Panc1 (cell line): ENCODE measurements at regions not wholly inside any gene's neighbourhood (a gene's known extent, or its start where the extent isn't known, plus 50 kb on each side); places are given as distances from the start of the nearest gene placed in this dataset.

Source experiments
- ATAC-seq: fragments of 200-7000 bp; cut with Tn5 transposase; 2 replicates; pipeline ENCODE4 v1.9.1; 2020; ENCODE audit warnings: mild to moderate bottlenecking, moderate library complexity
- BruUV-seq: library from RNA; stranded (reverse); fragments of 400-500 nt; replicated peaks from 2 replicates; lab custom pipeline; 2021; lab: Mats Ljungman, UMichigan
- CTCF ChIA-PET: fragments of 300-600 bp; sonication (Branson Sonifier 250); formaldehyde crosslinking; loops from one replicate; lab custom pipeline; 2022; ENCODE audit warnings: antibody characterized with exemption; lab: Charles Lee
- POLR2A ChIA-PET: fragments of 300-600 bp; sonication (Branson Sonifier 250); formaldehyde crosslinking; loops from one replicate; lab custom pipeline; 2022; ENCODE audit warnings: antibody characterized with exemption; lab: Charles Lee
- DNase-seq: peaks from one replicate; pipeline ENCODE4 v3.0.0-alpha.2; 2010; ENCODE audit warnings: low read depth, low spot score
- H3K27ac ChIP-seq: 2 replicates; pipeline ENCODE4 v1.5.1; 2011; ENCODE audit warnings: mild to moderate bottlenecking, low read length, inconsistent platforms
- H3K27me3 ChIP-seq: fragments of 200-500 bp; sonication (Bioruptor generic); 2 replicates; pipeline ENCODE4 v1.6.0; 2014; ENCODE audit warnings: low read length, inconsistent platforms; ENCODE audit not compliant: control insufficient read depth, insufficient read depth
- H3K36me3 ChIP-seq: fragments of 200-500 bp; sonication (Bioruptor generic); 2 replicates; pipeline ENCODE4 v1.5.1; 2014; ENCODE audit warnings: inconsistent platforms, mild to moderate bottlenecking, low read length, moderate library complexity; ENCODE audit not compliant: control insufficient read depth, insufficient read depth
- H3K4me1 ChIP-seq: 2 replicates; pipeline ENCODE4 v1.5.1; 2011; ENCODE audit warnings: inconsistent platforms, mild to moderate bottlenecking, low read length, moderate library complexity; ENCODE audit not compliant: control insufficient read depth, insufficient read depth
- H3K4me3 ChIP-seq, 2 experiments: 2 replicates each; pipeline ENCODE4 v1.5.1; 2011 to 2012; ENCODE audit warnings: low read depth in 2 of 2, low read length in 2 of 2, mild to moderate bottlenecking in 2 of 2, inconsistent platforms in 1 of 2, moderate library complexity in 1 of 2
- H3K9me3 ChIP-seq: fragments of 200-500 bp; sonication (Bioruptor generic); 2 replicates; pipeline ENCODE4 v1.5.1; 2014; ENCODE audit warnings: low read depth, mild to moderate bottlenecking, inconsistent platforms, low read length, moderate library complexity; ENCODE audit not compliant: control insufficient read depth, insufficient read depth
- CTCF ChIP-seq: fragments of 450-650 bp; IDR thresholded peaks from 2 replicates; pipeline ENCODE4 v1.5.1; 2017; ENCODE audit warnings: mild to moderate bottlenecking
- POLR2AphosphoS5 ChIP-seq: IDR thresholded peaks from 2 replicates; pipeline ENCODE4 v1.6.1; 2012; ENCODE audit warnings: mild to moderate bottlenecking, low read depth, low read length, moderate library complexity
- REST ChIP-seq, 2 experiments: IDR thresholded peaks; 2 replicates each; pipeline ENCODE4 v1.6.1; 2011 to 2012; ENCODE audit warnings: low read depth in 2 of 2, control low read depth in 1 of 2, low read length in 1 of 2, mild to moderate bottlenecking in 1 of 2, moderate library complexity in 1 of 2; ENCODE audit not compliant: insufficient read depth in 1 of 2
- SIN3A ChIP-seq: IDR thresholded peaks from 2 replicates; pipeline ENCODE4 v1.6.1; 2012; ENCODE audit warnings: low read depth, mild to moderate bottlenecking, low read length, moderate library complexity, borderline replicate concordance; ENCODE audit not compliant: insufficient read depth
- TCF7L2 ChIP-seq: IDR thresholded peaks from 2 replicates; pipeline ENCODE4 v1.6.1; 2011; ENCODE audit warnings: mild to moderate bottlenecking, low read depth, low read length, inconsistent platforms
- in situ Hi-C: cut with HindIII; loops from 2 replicates; pipeline ENCODE4 v1.10.0; 2016; ENCODE audit warnings: low sequenced_read_pairs, low pct_unique_long_range_greater_than_20kb
- intact Hi-C: fragments of 100-400 bp; cut with micrococcal nuclease; formaldehyde crosslinking; loops from one replicate; pipeline ENCODE4 v1.10.0; 2022; ENCODE audit not compliant: unreplicated experiment

GRCh38 chr15:62549345-62549970 lies 384.4 kb upstream of the C2CD4B start:
- intact Hi-C loops = no loop called here
- TF ChIP-seq TCF7L2 (no peak), POLR2AphosphoS5 (no peak), REST (IDR thresholded peaks at IDR 0.05; ENCODE audit: insufficient read depth in 1 of 2, low read depth in 2 of 2, low read length in 1 of 2) (no peak), CTCF (peak; percentile 80), SIN3A (no peak)

GRCh38 chr15:62550106-62550505 lies 385.0 kb upstream of the C2CD4B start:
- no peak for DNase-seq
- no peaks in the 10 kb centered on the region for H3K27me3 ChIP-seq
- H3K9me3 ChIP-seq = no peaks in the 10 kb centered on the region
- ChIA-PET POLR2A (no interaction called here), CTCF (no interaction called here)
- TF ChIP-seq SIN3A (no peak), TCF7L2 (no peak), REST (IDR thresholded peaks at IDR 0.05; ENCODE audit: insufficient read depth in 1 of 2, low read depth in 2 of 2, low read length in 1 of 2) (no peak), POLR2AphosphoS5 (no peak), CTCF (no peak)
- intact Hi-C loops (no loop called here), in situ Hi-C loops (no loop called here)
- H3K27ac ChIP-seq = no peak overlapping the region
- no peak overlapping the region for H3K4me3 ChIP-seq
- ATAC-seq = no peak
- no peaks in the 10 kb centered on the region for H3K4me1 ChIP-seq
- no peaks in the 10 kb centered on the region for H3K36me3 ChIP-seq
- BruUV-seq = no TSS peak

More at GRCh38 chr15:62549345-62549970, 384.4 kb upstream of the C2CD4B start:
- Histone ChIP-seq H3K4me1 (no peaks in the 10 kb centered on the region), H3K27ac (no peak overlapping the region), H3K9me3 (no peaks in the 10 kb centered on the region), H3K4me3 (no peak overlapping the region), H3K36me3 (no peaks in the 10 kb centered on the region), H3K27me3 (no peaks in the 10 kb centered on the region)
- peak; percentile 20 for DNase-seq
- POLR2A ChIA-PET = no interaction called here
- CTCF ChIA-PET = interaction anchor here (0.5 to 1.0 kb wide), 6 partner anchors 93 to 645 kb away, joined by 3 to 8 read pairs (median 4); no protein-coding TSS in a partner anchor
- in situ Hi-C loops = no loop called here
- no TSS peak for BruUV-seq
- ATAC-seq = peak; percentile 75
